Gastrocnemius medialis (tissue), 4 donors: ENCODE measurements at regions not wholly inside any gene's neighbourhood (a gene's known extent, or its start where the extent isn't known, plus 50 kb on each side); places are given as distances from the start of the nearest gene placed in this dataset.
A peak's percentile ranks its signal among the peaks of the same experiment; 100 is the strongest.

ENCODE experiments used
- ATAC-seq, 2 donors: fragments of 150-250 bp; one replicate each; pipeline ENCODE4 v1.9.1; 2016
- DNase-seq, 2 donors: peaks; one replicate each; pipeline ENCODE4 v3.0.0-alpha.2; 2019
- H3K27ac ChIP-seq, 4 donors: fragments of 200-600 bp; sonication (generic); 1 replicate in 1 of 4; 2 replicates in 3 of 4; pipeline ENCODE4 v1.5.1; 2016 to 2018; ENCODE audit warnings: mild to moderate bottlenecking in 2 of 4, moderate library complexity in 1 of 4
- H3K27me3 ChIP-seq, 3 donors: fragments of 200-600 bp; sonication (generic) in 2 of 3; 1 replicate in 1 of 3; 2 replicates in 2 of 3; pipeline versions ENCODE4 v1.5.1 to v1.6.0; 2016 to 2019; ENCODE audit warnings: mild to moderate bottlenecking in 1 of 3, moderate library complexity in 1 of 3
- H3K36me3 ChIP-seq, 2 donors: fragments of 200-600 bp; sonication (generic) in 1 of 2; one replicate each; pipeline ENCODE4 v1.5.1; 2017 to 2018
- H3K4me1 ChIP-seq, 2 donors: fragments of 200-600 bp; sonication (generic) in 1 of 2; one replicate each; pipeline ENCODE4 v1.5.1; 2016 to 2017; ENCODE audit warnings: mild to moderate bottlenecking in 2 of 2
- H3K4me3 ChIP-seq, 4 donors: fragments of 200-600 bp; sonication (generic) in 3 of 4; 1 replicate in 1 of 4; 2 replicates in 3 of 4; pipeline ENCODE4 v1.5.1; 2016 to 2019; ENCODE audit warnings: mild to moderate bottlenecking in 2 of 4
- H3K9me3 ChIP-seq, 3 donors: fragments of 200-600 bp; sonication (generic) in 2 of 3; 1 replicate in 1 of 3; 2 replicates in 2 of 3; pipeline ENCODE4 v1.5.1; 2016 to 2019
- CTCF ChIP-seq, 5 experiments: fragments of 450-650 bp in 3 of 5; fragments of 200-600 bp in 2 of 5; sonication (generic) in 2 of 5; IDR thresholded peaks in 4 of 5; conservative IDR thresholded peaks in 1 of 5; 1 replicate in 4 of 5; 2 replicates in 1 of 5; pipeline ENCODE4 v1.5.1; 2016 to 2019; ENCODE audit warnings: antibody characterized with exemption in 5 of 5, mild to moderate bottlenecking in 3 of 5, moderate library complexity in 3 of 5
- POLR2A ChIP-seq, 2 donors: fragments of 450-650 bp; IDR thresholded peaks; one replicate each; pipeline ENCODE4 v1.6.1; 2017; ENCODE audit warnings: antibody characterized with exemption in 2 of 2, mild to moderate bottlenecking in 2 of 2, moderate library complexity in 2 of 2
- in situ Hi-C, 4 donors: fragments of 200-750 bp; cut with MboI; loops; one replicate each; pipeline versions ENCODE4 v1.15.0 to v1.8.0; 2017; ENCODE audit warnings: low sequenced_read_pairs in 4 of 4
- intact Hi-C: fragments of 100-400 bp; cut with DNase I; formaldehyde crosslinking; loops from one replicate; pipeline ENCODE4 v1.15.1; 2023; ENCODE audit warnings: low total_unique reads

GRCh38 chr6:134381959-134382358 is 64.0 kb upstream of the SGK1 start:
- ATAC-seq (no peak), DNase-seq (no peak)
- in situ Hi-C loops, result no loop called here
- Histone ChIP-seq H3K36me3 (no peaks in the 10 kb centered on the region), H3K4me1 (no peaks in the 10 kb centered on the region), H3K9me3 (no peaks in the 10 kb centered on the region), H3K4me3 (no peak overlapping the region), H3K27me3 (no peaks in the 10 kb centered on the region), H3K27ac (no peak overlapping the region)
- TF ChIP-seq CTCF (IDR thresholded peaks at IDR 0.05 in 4 of 5, conservative IDR thresholded peaks at IDR 0.05 in 1 of 5) (no peak), POLR2A (IDR thresholded peaks at IDR 0.05) (no peak)
- intact Hi-C loops, result no loop called here

DNA sequence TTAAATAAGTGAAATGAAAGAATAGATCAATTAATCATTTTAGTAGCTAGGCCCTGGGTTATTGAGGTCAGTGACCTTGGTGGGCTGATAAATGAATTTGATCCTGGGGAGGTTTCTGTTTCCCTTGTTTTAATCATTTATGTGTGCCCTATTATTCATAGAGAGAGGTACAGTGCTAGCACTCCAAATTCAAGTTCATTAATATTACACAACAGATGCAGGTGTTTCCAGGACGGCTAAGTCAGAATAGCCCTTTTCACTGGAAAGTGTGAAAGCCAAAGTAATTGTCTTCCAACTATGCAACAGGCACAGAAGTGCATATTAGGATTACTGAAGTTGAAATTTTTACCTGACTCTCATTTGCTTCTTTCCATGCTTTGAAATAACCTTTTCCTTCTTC is 61.7 kb upstream of the SGK1 start:
- H3K4me3 ChIP-seq, result no peak overlapping the region
- H3K9me3 ChIP-seq, result no peaks in the 10 kb centered on the region
- H3K36me3 ChIP-seq, result no peaks in the 10 kb centered on the region
- no peaks in the 10 kb centered on the region for H3K27me3 ChIP-seq
- no peak for ATAC-seq
- no peaks in the 10 kb centered on the region for H3K4me1 ChIP-seq
- TF ChIP-seq POLR2A (IDR thresholded peaks at IDR 0.05), result no peak
- no peak for TF ChIP-seq CTCF (IDR thresholded peaks at IDR 0.05 in 4 of 5, conservative IDR thresholded peaks at IDR 0.05 in 1 of 5)
- intact Hi-C loops (no loop called here), in situ Hi-C loops (no loop called here)
- DNase-seq, result no peak
- H3K27ac ChIP-seq, result peak overlapping the region in 1 of 4 donors; percentile 22

DNA sequence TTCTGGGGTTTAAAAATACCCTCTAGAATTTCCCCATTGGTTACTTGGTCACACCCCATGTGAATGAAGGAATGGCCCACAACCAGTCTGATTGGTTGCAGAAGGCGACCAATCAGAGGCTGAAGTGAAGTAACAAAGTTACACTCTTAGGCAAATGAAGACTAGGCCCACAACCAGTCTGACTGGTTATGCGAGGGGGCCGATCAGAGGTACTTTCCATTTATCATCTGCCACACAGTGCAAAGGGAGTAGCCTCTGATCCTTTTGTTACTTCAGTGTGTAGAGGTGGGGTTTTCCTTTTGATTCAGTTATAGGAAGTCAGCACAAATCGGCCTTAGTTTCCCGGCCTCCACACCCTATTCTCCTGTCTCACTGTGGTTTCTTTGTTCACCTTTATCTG is 61.2 kb upstream of the SGK1 start:
- no peak for ATAC-seq
- Histone ChIP-seq H3K27me3 (no peaks in the 10 kb centered on the region), H3K9me3 (no peaks in the 10 kb centered on the region), H3K4me3 (no peak overlapping the region), H3K27ac (peak overlapping the region in 1 of 4 donors; percentile 22), H3K4me1 (no peaks in the 10 kb centered on the region), H3K36me3 (no peaks in the 10 kb centered on the region)
- TF ChIP-seq POLR2A (IDR thresholded peaks at IDR 0.05) (no peak), CTCF (IDR thresholded peaks at IDR 0.05 in 4 of 5, conservative IDR thresholded peaks at IDR 0.05 in 1 of 5) (no peak)
- intact Hi-C loops (no loop called here), in situ Hi-C loops (no loop called here)
- DNase-seq, result no peak

- in situ Hi-C loops (no loop called here), intact Hi-C loops (no loop called here)
- no peaks in the 10 kb centered on the region for H3K4me1 ChIP-seq
- ATAC-seq, result no peak
- H3K4me3 ChIP-seq, result no peak overlapping the region
- no peaks in the 10 kb centered on the region for H3K27me3 ChIP-seq
- TF ChIP-seq CTCF (IDR thresholded peaks at IDR 0.05 in 4 of 5, conservative IDR thresholded peaks at IDR 0.05 in 1 of 5) (no peak), POLR2A (IDR thresholded peaks at IDR 0.05) (no peak)
- no peak for DNase-seq
- no peaks in the 10 kb centered on the region for H3K36me3 ChIP-seq
- H3K27ac ChIP-seq, result no peak overlapping the region
- H3K9me3 ChIP-seq, result no peaks in the 10 kb centered on the region
Measured at GRCh38 chr6:134378426-134378825, 60.5 kb upstream of the SGK1 start.

- ATAC-seq (no peak), DNase-seq (no peak)
- TF ChIP-seq CTCF (IDR thresholded peaks at IDR 0.05 in 4 of 5, conservative IDR thresholded peaks at IDR 0.05 in 1 of 5) (no peak), POLR2A (IDR thresholded peaks at IDR 0.05) (no peak)
- Histone ChIP-seq H3K4me3 (no peak overlapping the region), H3K27ac (no peak overlapping the region), H3K9me3 (no peaks in the 10 kb centered on the region), H3K27me3 (no peaks in the 10 kb centered on the region), H3K36me3 (no peaks in the 10 kb centered on the region), H3K4me1 (no peaks in the 10 kb centered on the region)
- in situ Hi-C loops (no loop called here), intact Hi-C loops (no loop called here)
Measured at GRCh38 chr6:134376785-134377184, 58.9 kb upstream of the SGK1 start.
